Mesendoderm (in vitro differentiated cells): ENCODE measurements at regions not wholly inside any gene's neighbourhood (a gene's known extent, or its start where the extent isn't known, plus 50 kb on each side); places are given as distances from the start of the nearest gene placed in this dataset.

Experiments
- DNase-seq: peaks from one replicate; pipeline ENCODE4 v3.0.0; 2013
- H2AK5ac ChIP-seq: 2 replicates; pipeline ENCODE4 v1.6.1; 2013; ENCODE audit warnings: low read length, inconsistent platforms
- H2BK120ac ChIP-seq: 2 replicates; pipeline ENCODE4 v1.6.1; 2013; ENCODE audit warnings: low read depth, mild to moderate bottlenecking, low read length, moderate library complexity, mixed read lengths
- H2BK15ac ChIP-seq: replicated peaks from 2 replicates; pipeline ENCODE4 v1.6.1; 2013; ENCODE audit warnings: low read depth, mild to moderate bottlenecking, moderate library complexity
- H2BK5ac ChIP-seq: 2 replicates; pipeline ENCODE4 v1.6.1; 2013; ENCODE audit warnings: low read length, inconsistent platforms
- H3K18ac ChIP-seq: 2 replicates; pipeline ENCODE4 v1.6.1; 2013; ENCODE audit warnings: mild to moderate bottlenecking, low read length, mixed read lengths
- H3K23ac ChIP-seq: one replicate; pipeline ENCODE4 v1.6.1; 2013; ENCODE audit warnings: low read length
- H3K27ac ChIP-seq: 2 replicates; pipeline ENCODE4 v1.5.1; 2013; ENCODE audit warnings: low read depth, mild to moderate bottlenecking, inconsistent platforms, low read length, moderate library complexity
- H3K27me3 ChIP-seq: 2 replicates; pipeline ENCODE4 v1.6.1; 2013; ENCODE audit warnings: low read length, control low read depth, mild to moderate bottlenecking, inconsistent platforms; ENCODE audit not compliant: insufficient read depth, poor library complexity
- H3K36me3 ChIP-seq: 2 replicates; pipeline ENCODE4 v1.6.1; 2013; ENCODE audit warnings: low read length, inconsistent platforms; ENCODE audit not compliant: control insufficient read depth, insufficient read depth
- H3K4ac ChIP-seq: one replicate; pipeline ENCODE4 v1.6.1; 2013; ENCODE audit warnings: low read depth, mild to moderate bottlenecking, low read length, moderate library complexity
- H3K4me1 ChIP-seq: 2 replicates; pipeline ENCODE4 v1.6.1; 2013; ENCODE audit warnings: low read depth, low read length, inconsistent platforms; ENCODE audit not compliant: control insufficient read depth
- H3K4me2 ChIP-seq: 2 replicates; pipeline ENCODE4 v1.6.1; 2013; ENCODE audit warnings: low read length
- H3K4me3 ChIP-seq: 2 replicates; pipeline ENCODE4 v1.5.1; 2013; ENCODE audit warnings: mild to moderate bottlenecking, low read length
- H3K56ac ChIP-seq: one replicate; pipeline ENCODE4 v1.6.1; 2013; ENCODE audit warnings: low read length
- H3K79me1 ChIP-seq: 2 replicates; pipeline ENCODE4 v1.6.1; 2013; ENCODE audit warnings: low read length, inconsistent platforms
- H3K79me2 ChIP-seq: 2 replicates; pipeline ENCODE4 v1.6.1; 2013; ENCODE audit warnings: mild to moderate bottlenecking, low read length; ENCODE audit not compliant: control insufficient read depth, insufficient read depth
- H3K9ac ChIP-seq: 2 replicates; pipeline ENCODE4 v1.6.1; 2013; ENCODE audit warnings: low read length, inconsistent platforms
- H4K5ac ChIP-seq: one replicate; pipeline ENCODE4 v1.6.1; 2013; ENCODE audit warnings: low read length
- H4K8ac ChIP-seq: one replicate; pipeline ENCODE4 v1.6.1; 2013; ENCODE audit warnings: low read depth, mild to moderate bottlenecking, control low read depth, low read length, moderate library complexity
- WGBS: extraction: QIAGEN DNeasy Blood & Tissue Kit; methylation state at CpG from one replicate; pipeline ENCODE4 v1.1.7; 2013; ENCODE audit warnings: low lambda C conversion rate, missing lambda C conversion rate; ENCODE audit not compliant: insufficient coverage; ENCODE audit errors: extremely low coverage; 5-methylcytosine and 5-hydroxymethylcytosine counted together

DNA sequence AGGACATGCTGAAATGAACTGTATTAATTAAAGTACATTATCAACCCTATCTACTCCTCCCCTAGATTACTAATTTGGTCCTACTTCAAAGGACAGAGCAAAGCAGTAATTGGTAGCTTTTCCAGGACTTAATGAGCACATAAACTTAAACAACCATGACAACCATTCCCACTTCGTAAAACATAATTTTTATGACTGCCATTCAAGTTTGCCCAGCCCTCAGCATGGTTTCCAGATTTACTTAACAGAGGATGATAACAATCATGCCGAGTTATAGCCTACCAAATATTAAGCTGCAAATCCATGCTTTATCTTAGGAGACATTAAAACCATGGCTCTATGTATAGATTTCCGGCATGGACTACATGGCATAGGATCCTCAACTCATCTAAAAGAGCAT lies 401.1 kb upstream of the CHAC2 start:
- Histone ChIP-seq H3K18ac (no peak overlapping the region), H3K27ac (no peak overlapping the region), H2AK5ac (no peak overlapping the region), H3K4ac (no peak overlapping the region), H3K9ac (no peak overlapping the region), H3K79me1 (no peaks in the 10 kb centered on the region), H2BK15ac (no peak overlapping the region), H3K4me1 (no peaks in the 10 kb centered on the region), H3K27me3 (no peaks in the 10 kb centered on the region), H2BK5ac (no peak overlapping the region), H3K79me2 (no peaks in the 10 kb centered on the region), H3K56ac (no peak overlapping the region), H4K8ac (no peak overlapping the region), H4K5ac (no peak overlapping the region), H3K36me3 (no peaks in the 10 kb centered on the region), H3K4me2 (no peak overlapping the region), H3K4me3 (no peak overlapping the region), H3K23ac (no peak overlapping the region), H2BK120ac (no peak overlapping the region)
- no peak for DNase-seq
- WGBS, result no CpG with 5 or more reads among the region's 3 CpGs

DNA sequence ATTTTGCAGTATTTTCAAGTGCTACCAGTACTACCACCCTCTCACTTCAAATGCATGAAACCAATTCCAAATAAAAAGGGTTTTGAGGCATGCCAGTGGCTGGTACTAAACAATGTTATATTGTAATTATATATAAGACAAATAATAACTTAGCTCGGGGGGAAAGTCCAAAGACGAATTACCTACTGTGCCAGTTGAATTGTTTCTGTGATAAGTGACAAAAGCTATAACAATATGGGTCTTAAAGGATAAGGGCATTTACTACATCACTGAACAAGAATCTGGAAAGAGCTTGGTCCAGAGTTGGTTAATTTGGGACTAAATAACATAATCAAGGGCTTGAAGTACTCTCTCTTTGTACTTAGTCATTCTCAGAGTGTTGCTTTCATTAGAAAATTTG lies 404.7 kb upstream of the CHAC2 start:
- no peak overlapping the region for H3K4me3 ChIP-seq
- no peak overlapping the region for H3K4ac ChIP-seq
- H3K4me1 ChIP-seq, result no peaks in the 10 kb centered on the region
- no peak overlapping the region for H2BK15ac ChIP-seq
- H3K27me3 ChIP-seq, result no peaks in the 10 kb centered on the region
- H3K79me2 ChIP-seq, result no peaks in the 10 kb centered on the region
- H2BK120ac ChIP-seq, result no peak overlapping the region
- no peak overlapping the region for H3K56ac ChIP-seq
- no peak overlapping the region for H2BK5ac ChIP-seq
- H3K36me3 ChIP-seq, result no peaks in the 10 kb centered on the region
- H4K5ac ChIP-seq, result no peak overlapping the region
- H3K9ac ChIP-seq, result no peak overlapping the region
- H3K27ac ChIP-seq, result no peak overlapping the region
- H3K79me1 ChIP-seq, result no peaks in the 10 kb centered on the region
- H3K4me2 ChIP-seq, result no peak overlapping the region
- no CpG with 5 or more reads among the region's 2 CpGs for WGBS
- no peak for DNase-seq
- no peak overlapping the region for H3K23ac ChIP-seq
- no peak overlapping the region for H2AK5ac ChIP-seq
- no peak overlapping the region for H4K8ac ChIP-seq
- H3K18ac ChIP-seq, result no peak overlapping the region

DNA sequence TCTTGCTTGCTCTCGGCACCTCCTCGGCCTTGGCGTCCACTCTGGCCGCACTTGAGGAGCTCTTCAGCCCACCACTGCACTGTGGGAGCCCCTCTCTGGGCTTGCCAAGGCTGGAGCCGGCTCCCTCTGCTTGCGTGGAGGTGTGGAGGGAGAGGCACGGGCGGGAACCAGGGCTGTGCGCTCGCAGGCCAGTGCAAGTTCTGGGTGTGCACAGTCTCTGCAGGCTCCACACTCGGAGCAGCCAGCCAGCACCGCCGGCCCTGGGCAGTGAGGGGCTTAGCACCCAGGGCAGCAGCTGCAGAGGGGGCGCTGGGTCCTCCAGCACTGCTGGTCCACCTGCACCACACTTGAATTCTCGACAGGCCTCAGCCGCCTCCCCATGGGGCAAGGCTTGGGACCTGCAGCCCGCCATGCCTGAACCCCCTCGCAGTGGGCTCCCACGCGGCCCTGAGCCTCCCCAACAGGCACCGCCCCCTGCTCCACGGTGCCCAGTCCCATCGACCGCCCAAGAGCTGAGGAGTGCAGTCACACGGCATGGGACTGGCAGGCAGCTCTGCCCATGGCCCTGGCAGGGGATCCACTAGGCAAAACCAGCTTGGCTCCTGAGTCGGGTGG lies 411.2 kb upstream of the CHAC2 start:
- H3K56ac ChIP-seq, result no peak overlapping the region
- no CpG with 5 or more reads among the region's 26 CpGs for WGBS

DNA sequence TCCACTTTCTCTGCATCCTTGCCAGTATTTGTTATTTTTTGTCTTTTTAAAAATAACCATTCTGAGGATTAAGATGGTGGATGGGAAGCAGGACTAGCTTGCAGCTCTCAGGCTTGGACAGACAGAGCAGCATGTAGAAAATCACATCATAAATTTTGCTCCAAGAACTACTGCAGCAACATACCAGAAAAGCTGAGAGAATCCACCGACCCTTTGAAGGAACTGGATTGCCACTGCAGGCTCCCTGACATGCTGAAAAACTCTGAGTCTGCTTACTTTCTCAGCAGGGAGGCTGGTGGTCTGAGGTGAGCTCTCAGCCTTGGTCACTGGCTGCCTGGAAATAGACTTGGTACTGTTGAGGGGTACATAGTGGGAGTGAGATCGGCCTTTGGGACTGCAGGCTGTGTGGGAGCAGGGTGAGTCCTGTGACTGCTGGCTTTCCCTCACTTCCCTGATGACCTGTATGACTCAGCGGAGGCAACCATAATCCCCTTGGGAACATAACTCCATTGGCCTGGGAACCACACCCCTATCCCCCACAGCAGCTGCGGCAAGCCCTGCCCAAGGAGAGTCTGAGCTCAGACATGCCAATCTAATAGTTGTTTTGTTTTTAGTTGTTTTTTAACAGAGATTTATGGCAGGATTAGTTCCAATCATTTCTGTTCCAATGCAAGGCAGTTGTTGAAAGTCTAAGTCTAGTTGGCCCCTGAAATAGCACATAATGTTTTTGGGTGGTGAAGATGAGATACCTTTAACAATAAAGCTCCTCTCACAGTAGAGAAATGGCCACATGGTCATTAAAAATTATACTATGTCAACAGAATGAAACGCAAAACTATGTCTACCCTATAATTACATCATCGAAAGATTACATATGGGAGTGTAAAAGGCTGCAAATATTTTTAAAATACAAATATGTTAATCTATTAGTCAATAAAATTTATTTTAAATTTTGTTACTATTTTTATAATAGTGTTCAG lies 414.2 kb upstream of the CHAC2 start:
- Histone ChIP-seq H3K56ac (no peak overlapping the region), H3K4ac (no peak overlapping the region), H3K79me1 (no peaks in the 10 kb centered on the region), H3K4me1 (no peaks in the 10 kb centered on the region), H3K23ac (no peak overlapping the region), H2AK5ac (no peak overlapping the region), H2BK5ac (no peak overlapping the region), H2BK120ac (no peak overlapping the region), H3K36me3 (no peaks in the 10 kb centered on the region), H3K79me2 (no peaks in the 10 kb centered on the region), H4K5ac (no peak overlapping the region), H3K4me3 (no peak overlapping the region), H4K8ac (no peak overlapping the region), H3K9ac (no peak overlapping the region), H2BK15ac (no peak overlapping the region), H3K27me3 (no peaks in the 10 kb centered on the region), H3K27ac (no peak overlapping the region), H3K4me2 (no peak overlapping the region), H3K18ac (no peak overlapping the region)
- no CpG with 5 or more reads among the region's 6 CpGs for WGBS
- DNase-seq, result peak; percentile 57

More for the DNA sequence above, 411.2 kb upstream of the CHAC2 start:
- DNase-seq, result peak; percentile 34
- Histone ChIP-seq H4K5ac (no peak overlapping the region), H2BK5ac (no peak overlapping the region), H3K4ac (no peak overlapping the region), H3K4me2 (no peak overlapping the region), H3K79me1 (no peaks in the 10 kb centered on the region), H3K18ac (no peak overlapping the region), H3K36me3 (no peaks in the 10 kb centered on the region), H3K27me3 (no peaks in the 10 kb centered on the region), H3K79me2 (no peaks in the 10 kb centered on the region), H2BK120ac (no peak overlapping the region), H3K9ac (no peak overlapping the region), H3K23ac (no peak overlapping the region), H3K4me3 (no peak overlapping the region), H3K4me1 (no peaks in the 10 kb centered on the region), H4K8ac (no peak overlapping the region), H3K27ac (no peak overlapping the region), H2AK5ac (no peak overlapping the region), H2BK15ac (no peak overlapping the region)

DNA sequence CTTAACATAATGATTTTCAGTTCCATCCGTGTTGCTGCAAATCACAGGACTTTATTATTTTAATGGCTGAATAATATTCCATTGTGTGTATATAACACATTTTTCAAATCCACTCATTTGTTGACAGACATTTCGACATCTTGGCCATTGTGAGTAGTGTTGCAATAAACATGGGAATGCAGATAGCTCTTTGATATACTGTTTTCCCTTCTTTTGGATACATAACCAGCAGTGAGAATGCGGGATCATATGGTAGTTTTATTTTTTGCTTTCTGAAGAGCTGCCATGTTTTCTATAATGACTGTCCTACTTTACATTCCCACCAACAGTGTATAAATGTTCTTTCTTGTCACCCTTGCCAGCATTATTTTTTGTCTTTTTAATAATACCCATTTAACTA lies 420.3 kb upstream of the CHAC2 start:
- no peaks in the 10 kb centered on the region for H3K36me3 ChIP-seq
- no peak overlapping the region for H2AK5ac ChIP-seq
- H3K27ac ChIP-seq, result no peak overlapping the region
- no peaks in the 10 kb centered on the region for H3K27me3 ChIP-seq
- no peak overlapping the region for H3K4me3 ChIP-seq
- H3K79me1 ChIP-seq, result no peaks in the 10 kb centered on the region
- no peak overlapping the region for H3K23ac ChIP-seq
- H3K4me1 ChIP-seq, result no peaks in the 10 kb centered on the region
- no peak overlapping the region for H3K18ac ChIP-seq
- no peak overlapping the region for H2BK5ac ChIP-seq
- no peak overlapping the region for H3K9ac ChIP-seq
- no CpG with 5 or more reads among the region's 3 CpGs for WGBS
- DNase-seq, result no peak
- H3K56ac ChIP-seq, result no peak overlapping the region
- H3K4ac ChIP-seq, result no peak overlapping the region
- no peak overlapping the region for H2BK15ac ChIP-seq
- no peaks in the 10 kb centered on the region for H3K79me2 ChIP-seq
- no peak overlapping the region for H2BK120ac ChIP-seq
- no peak overlapping the region for H3K4me2 ChIP-seq
- H4K8ac ChIP-seq, result no peak overlapping the region
- H4K5ac ChIP-seq, result no peak overlapping the region
